Trophoblast cell (in vitro differentiated cells and primary cell): ENCODE measurements at regions not wholly inside any gene's neighbourhood (a gene's known extent, or its start where the extent isn't known, plus 50 kb on each side); places are given as distances from the start of the nearest gene placed in this dataset.

Experiments used
- DNase-seq, 2 donors: peaks; one replicate each; pipeline ENCODE4 v3.0.0-alpha.2; 2016
- H2AFZ ChIP-seq: 2 replicates; pipeline ENCODE4 v1.6.1; 2013; ENCODE audit warnings: low read length, moderate library complexity, mild to moderate bottlenecking; ENCODE audit not compliant: insufficient read depth, poor library complexity
- H2AK5ac ChIP-seq: 2 replicates; pipeline ENCODE4 v1.6.1; 2013; ENCODE audit warnings: mild to moderate bottlenecking, low read length
- H2BK120ac ChIP-seq: 2 replicates; pipeline ENCODE4 v1.6.1; 2013; ENCODE audit warnings: low read length, mild to moderate bottlenecking, moderate library complexity; ENCODE audit not compliant: insufficient read depth, poor library complexity
- H2BK12ac ChIP-seq: 2 replicates; pipeline ENCODE4 v1.6.1; 2013; ENCODE audit warnings: mild to moderate bottlenecking, low read length, moderate library complexity
- H2BK5ac ChIP-seq: 2 replicates; pipeline ENCODE4 v1.6.1; 2013; ENCODE audit warnings: low read length, low read depth, moderate library complexity, mild to moderate bottlenecking; ENCODE audit not compliant: poor library complexity
- H3K14ac ChIP-seq: 2 replicates; pipeline ENCODE4 v1.6.1; 2013; ENCODE audit warnings: mild to moderate bottlenecking, low read length
- H3K18ac ChIP-seq: 2 replicates; pipeline ENCODE4 v1.6.1; 2013; ENCODE audit warnings: mild to moderate bottlenecking, low read length
- H3K23ac ChIP-seq: 2 replicates; pipeline ENCODE4 v1.6.1; 2013; ENCODE audit warnings: low read length
- H3K27ac ChIP-seq: 2 replicates; pipeline ENCODE4 v1.5.1; 2013; ENCODE audit warnings: low read depth, mild to moderate bottlenecking, inconsistent platforms, low read length, moderate library complexity
- H3K27me3 ChIP-seq: 2 replicates; pipeline ENCODE4 v1.6.1; 2013; ENCODE audit warnings: inconsistent platforms, mild to moderate bottlenecking, low read length, moderate library complexity; ENCODE audit not compliant: insufficient read depth
- H3K36me3 ChIP-seq, 2 experiments: 1 replicate in 1 of 2; 2 replicates in 1 of 2; pipeline ENCODE4 v1.6.1; 2013; ENCODE audit warnings: low read length in 2 of 2, mild to moderate bottlenecking in 2 of 2, moderate library complexity in 1 of 2; ENCODE audit not compliant: insufficient read depth in 2 of 2, control insufficient read depth in 1 of 2
- H3K4ac ChIP-seq: 2 replicates; pipeline ENCODE4 v1.6.1; 2013; ENCODE audit warnings: low read depth, mild to moderate bottlenecking, low read length, moderate library complexity
- H3K4me1 ChIP-seq, 2 experiments: 1 replicate in 1 of 2; 2 replicates in 1 of 2; pipeline ENCODE4 v1.6.1; 2013; ENCODE audit warnings: low read length in 2 of 2, mild to moderate bottlenecking in 2 of 2, moderate library complexity in 1 of 2; ENCODE audit not compliant: insufficient read depth in 2 of 2, control insufficient read depth in 1 of 2
- H3K4me2 ChIP-seq: 2 replicates; pipeline ENCODE4 v1.6.1; 2013; ENCODE audit warnings: inconsistent platforms, mild to moderate bottlenecking, low read length, moderate library complexity
- H3K4me3 ChIP-seq: 2 replicates; pipeline ENCODE4 v1.5.1; 2013; ENCODE audit warnings: mild to moderate bottlenecking, low read depth, low read length, inconsistent platforms
- H3K79me1 ChIP-seq: one replicate; pipeline ENCODE4 v1.6.1; 2013; ENCODE audit warnings: low read length
- H3K79me2 ChIP-seq: 2 replicates; pipeline ENCODE4 v1.6.1; 2013; ENCODE audit warnings: low read length, mild to moderate bottlenecking; ENCODE audit not compliant: control insufficient read depth, insufficient read depth, poor library complexity
- H3K9ac ChIP-seq: 2 replicates; pipeline ENCODE4 v1.6.1; 2013; ENCODE audit warnings: mild to moderate bottlenecking, low read length
- H3K9me3 ChIP-seq: 2 replicates; pipeline ENCODE4 v1.6.1; 2013; ENCODE audit warnings: low read depth, mild to moderate bottlenecking, control low read depth, inconsistent platforms, low read length; ENCODE audit not compliant: insufficient read depth
- H4K12ac ChIP-seq: 2 replicates; pipeline ENCODE4 v1.6.1; 2013; ENCODE audit warnings: low read depth, mild to moderate bottlenecking, low read length, moderate library complexity
- H4K8ac ChIP-seq: 2 replicates; pipeline ENCODE4 v1.6.1; 2013; ENCODE audit warnings: low read depth, mild to moderate bottlenecking, low read length, moderate library complexity
- H4K91ac ChIP-seq: one replicate; pipeline ENCODE4 v1.6.1; 2013; ENCODE audit warnings: low read depth, mild to moderate bottlenecking, low read length, moderate library complexity
- WGBS: extraction: QIAGEN DNeasy Blood & Tissue Kit; methylation state at CpG from one replicate; pipeline ENCODE4 v1.1.7; 2013; ENCODE audit warnings: missing lambda C conversion rate; ENCODE audit not compliant: insufficient read length, insufficient coverage; ENCODE audit errors: extremely low coverage; 5-methylcytosine and 5-hydroxymethylcytosine counted together

- Histone ChIP-seq H3K79me1 (no peaks in the 10 kb centered on the region), H3K9me3 (no peaks in the 10 kb centered on the region), H3K27me3 (no peaks in the 10 kb centered on the region), H3K4ac (no peak overlapping the region), H3K23ac (no peak overlapping the region), H3K4me2 (no peak overlapping the region), H3K27ac (no peak overlapping the region), H2BK5ac (no peak overlapping the region), H2BK120ac (no peak overlapping the region), H3K4me1 (peaks cover 0 to 2% of the 10 kb centered on the region in 2 experiments), H3K9ac (no peak overlapping the region), H4K91ac (no peak overlapping the region), H3K79me2 (no peaks in the 10 kb centered on the region), H3K18ac (no peak overlapping the region), H4K8ac (no peak overlapping the region), H2AFZ (no peak overlapping the region), H3K36me3 (no peaks in the 10 kb centered on the region), H3K4me3 (no peak overlapping the region), H2BK12ac (no peak overlapping the region), H3K14ac (no peak overlapping the region), H4K12ac (no peak overlapping the region), H2AK5ac (no peak overlapping the region)
- DNase-seq: no peak
- 100% methylated on average over 1 of the region's 5 CpGs for WGBS
Measured at GRCh38 chr7:69434398-69434815, 163.9 kb upstream of the AUTS2 start.

DNA sequence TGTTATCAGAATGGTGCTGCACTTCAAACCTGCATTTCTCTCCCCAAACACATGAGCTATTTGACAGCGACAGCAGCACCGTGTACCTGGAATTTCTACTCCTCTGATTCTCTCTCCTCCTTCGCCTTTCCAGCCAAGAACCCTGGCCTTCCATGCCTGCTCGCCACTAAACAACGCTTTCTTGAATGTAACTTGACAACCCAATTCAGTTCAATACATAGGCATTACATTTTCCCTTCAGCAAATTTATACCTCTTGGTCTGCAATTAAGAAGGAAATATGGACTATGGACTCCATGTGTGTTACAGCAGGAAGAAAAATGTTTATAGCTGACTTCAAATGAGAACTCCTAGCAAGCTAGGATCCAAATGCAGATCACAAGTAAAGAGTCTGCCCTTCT is 162.6 kb upstream of the AUTS2 start:
- no peaks in the 10 kb centered on the region for H3K79me2 ChIP-seq
- H2AFZ ChIP-seq: no peak overlapping the region
- no CpG with 5 or more reads among the region's 5 CpGs for WGBS
- no peak for DNase-seq
- no peak overlapping the region for H3K27ac ChIP-seq
- no peak overlapping the region for H3K9ac ChIP-seq
- H3K27me3 ChIP-seq: no peaks in the 10 kb centered on the region
- no peak overlapping the region for H4K12ac ChIP-seq
- H3K23ac ChIP-seq: no peak overlapping the region
- no peaks in the 10 kb centered on the region for H3K79me1 ChIP-seq
- H3K18ac ChIP-seq: no peak overlapping the region
- no peak overlapping the region for H4K8ac ChIP-seq
- no peak overlapping the region for H2BK12ac ChIP-seq
- no peak overlapping the region for H2BK120ac ChIP-seq
- H3K14ac ChIP-seq: no peak overlapping the region
- H4K91ac ChIP-seq: no peak overlapping the region
- no peaks in the 10 kb centered on the region for H3K36me3 ChIP-seq
- peaks cover 0 to 2% of the 10 kb centered on the region in 2 experiments for H3K4me1 ChIP-seq
- H2AK5ac ChIP-seq: no peak overlapping the region
- no peak overlapping the region for H3K4ac ChIP-seq
- H3K9me3 ChIP-seq: no peaks in the 10 kb centered on the region
- H3K4me3 ChIP-seq: no peak overlapping the region
- no peak overlapping the region for H2BK5ac ChIP-seq
- H3K4me2 ChIP-seq: no peak overlapping the region

DNA sequence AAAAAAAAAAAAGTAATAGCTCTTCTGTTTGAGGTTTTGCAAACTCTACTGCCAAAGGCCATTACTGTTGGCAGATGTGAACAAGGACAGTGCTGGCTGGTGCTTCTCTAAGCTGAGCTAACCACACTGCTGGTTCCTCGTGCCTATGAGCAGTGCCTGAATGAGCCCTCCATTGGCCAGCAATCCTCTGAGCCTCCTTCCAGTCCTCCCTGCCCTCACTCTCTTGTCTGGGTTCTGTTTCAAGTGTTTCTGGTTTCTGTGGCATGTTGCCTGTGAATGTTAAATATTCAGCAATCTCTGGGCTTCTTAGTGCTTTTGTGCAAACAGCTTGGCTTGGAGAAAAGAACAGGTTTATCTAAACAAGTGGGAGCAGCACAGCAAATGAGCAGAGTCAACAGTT is 161.3 kb upstream of the AUTS2 start:
- no peaks in the 10 kb centered on the region for H3K9me3 ChIP-seq
- H2AFZ ChIP-seq: no peak overlapping the region
- no peak overlapping the region for H4K12ac ChIP-seq
- peaks cover 0 to 2% of the 10 kb centered on the region in 2 experiments for H3K4me1 ChIP-seq
- H3K9ac ChIP-seq: no peak overlapping the region
- H2BK12ac ChIP-seq: no peak overlapping the region
- no peak overlapping the region for H2BK120ac ChIP-seq
- H3K4ac ChIP-seq: no peak overlapping the region
- H3K14ac ChIP-seq: no peak overlapping the region
- no peak overlapping the region for H3K18ac ChIP-seq
- H3K23ac ChIP-seq: no peak overlapping the region
- no peak overlapping the region for H4K91ac ChIP-seq
- H3K36me3 ChIP-seq: no peaks in the 10 kb centered on the region
- no peak overlapping the region for H4K8ac ChIP-seq
- H3K79me2 ChIP-seq: no peaks in the 10 kb centered on the region
- H3K27ac ChIP-seq: no peak overlapping the region
- H2BK5ac ChIP-seq: no peak overlapping the region
- no peak overlapping the region for H3K4me3 ChIP-seq
- no peaks in the 10 kb centered on the region for H3K79me1 ChIP-seq
- no CpG with 5 or more reads among the region's 1 CpG for WGBS
- peak; percentile 57 to 72 for DNase-seq
- no peak overlapping the region for H2AK5ac ChIP-seq
- H3K4me2 ChIP-seq: no peak overlapping the region
- H3K27me3 ChIP-seq: no peaks in the 10 kb centered on the region

GRCh38 chr7:69438584-69439412 is 159.5 kb upstream of the AUTS2 start:
- no peak overlapping the region for H3K4me2 ChIP-seq
- no peak overlapping the region for H2AFZ ChIP-seq
- H4K8ac ChIP-seq: no peak overlapping the region
- no peak overlapping the region for H3K9ac ChIP-seq
- H3K18ac ChIP-seq: no peak overlapping the region
- no peak overlapping the region for H4K91ac ChIP-seq
- H2BK12ac ChIP-seq: no peak overlapping the region
- H3K4ac ChIP-seq: no peak overlapping the region
- no peak for DNase-seq
- no peaks in the 10 kb centered on the region for H3K27me3 ChIP-seq
- H3K4me1 ChIP-seq: peaks cover 0 to 2% of the 10 kb centered on the region in 2 experiments
- H3K27ac ChIP-seq: no peak overlapping the region
- no CpG with 5 or more reads among the region's 16 CpGs for WGBS
- no peak overlapping the region for H2BK120ac ChIP-seq
- no peaks in the 10 kb centered on the region for H3K79me2 ChIP-seq
- H3K79me1 ChIP-seq: no peaks in the 10 kb centered on the region
- H4K12ac ChIP-seq: no peak overlapping the region
- H3K14ac ChIP-seq: no peak overlapping the region
- no peak overlapping the region for H3K23ac ChIP-seq
- H3K9me3 ChIP-seq: no peaks in the 10 kb centered on the region
- H2BK5ac ChIP-seq: no peak overlapping the region
- no peak overlapping the region for H2AK5ac ChIP-seq
- no peak overlapping the region for H3K4me3 ChIP-seq
- H3K36me3 ChIP-seq: no peaks in the 10 kb centered on the region
